GM12878 (cell line): ENCODE measurements at regions not wholly inside any gene's neighbourhood (a gene's known extent, or its start where the extent isn't known, plus 50 kb on each side); places are given as distances from the start of the nearest gene placed in this dataset.

Experiments used
- ATAC-seq: fragments of 200-7000 bp; cut with Tn5 transposase; 3 replicates; pipeline ENCODE4 v1.9.1; 2020; ENCODE audit warnings: mild to moderate bottlenecking, moderate library complexity
- BruUV-seq: library from RNA; stranded (reverse); fragments of 400-500 nt; replicated peaks from 2 replicates; lab custom pipeline; 2021; lab: Mats Ljungman, UMichigan
- CTCF ChIA-PET: fragments of 300-600 bp; sonication (Branson Sonifier 250); formaldehyde crosslinking; extraction: SDS; loops from one replicate; lab custom pipeline; 2021; ENCODE audit warnings: inconsistent platforms; lab: Yijun Ruan, JAX
- POLR2A ChIA-PET: fragments of 350-600 bp; formaldehyde crosslinking; extraction: SDS; loops from one replicate; lab custom pipeline; 2021; ENCODE audit warnings: inconsistent platforms; lab: Charles Lee
- RAD21 ChIA-PET: fragments of 300-600 bp; sonication (Branson Sonifier 250); formaldehyde crosslinking; loops from one replicate; lab custom pipeline; 2023; ENCODE audit warnings: antibody characterized with exemption; ENCODE audit not compliant: unreplicated experiment; lab: Charles Lee
- SMC1A ChIA-PET: fragments of 300-600 bp; sonication (Branson Sonifier 250); formaldehyde crosslinking; loops from one replicate; lab custom pipeline; 2023; ENCODE audit not compliant: unreplicated experiment, uncharacterized antibody; lab: Charles Lee
- DNase-seq: peaks from one replicate; pipeline ENCODE4 v3.0.0-alpha.2; 2011; ENCODE audit warnings: low read depth, low spot score
- FAIRE-seq: peaks from 3 replicates; lab custom pipeline; 2011; peaks lifted over from hg19 to GRCh38; lab: Jason Lieb, UNC
- H2AFZ ChIP-seq: 2 replicates; pipeline ENCODE4 v1.6.0; 2011; ENCODE audit warnings: low read depth, low read length, control low read depth; ENCODE audit not compliant: control insufficient read depth
- H3K27ac ChIP-seq: 2 replicates; pipeline ENCODE4 v1.5.1; 2011; ENCODE audit warnings: control low read depth; ENCODE audit not compliant: control insufficient read depth, insufficient read depth
- H3K27me3 ChIP-seq, 2 experiments: replicated peaks in 1 of 2; 2 replicates each; pipeline versions ENCODE4 v1.6.0 to v1.6.1; 2011; ENCODE audit warnings: low read length in 1 of 2; ENCODE audit not compliant: control insufficient read depth in 2 of 2, insufficient read depth in 2 of 2
- H3K36me3 ChIP-seq, 2 experiments: 2 replicates each; pipeline ENCODE4 v1.5.1; 2011; ENCODE audit warnings: low read length in 1 of 2; ENCODE audit not compliant: control insufficient read depth in 2 of 2, insufficient read depth in 2 of 2
- H3K4me1 ChIP-seq: 2 replicates; pipeline ENCODE4 v1.6.1; 2011; ENCODE audit warnings: mild to moderate bottlenecking, low read length, moderate library complexity, mixed read lengths; ENCODE audit not compliant: control insufficient read depth, insufficient read depth
- H3K4me2 ChIP-seq: 2 replicates; pipeline ENCODE4 v1.6.0; 2011; ENCODE audit warnings: control low read depth; ENCODE audit not compliant: control insufficient read depth, insufficient read depth
- H3K4me3 ChIP-seq: fragments of 200-600 bp; sonication (generic); 2 replicates; pipeline ENCODE4 v1.5.1; 2016
- H3K79me2 ChIP-seq: 2 replicates; pipeline ENCODE4 v1.6.0; 2011; ENCODE audit warnings: low read length; ENCODE audit not compliant: control insufficient read depth, insufficient read depth
- H3K9ac ChIP-seq: 2 replicates; pipeline ENCODE4 v1.8.0; 2011; ENCODE audit warnings: low read length, control low read depth, mixed read lengths; ENCODE audit not compliant: control insufficient read depth, insufficient read depth
- H3K9me3 ChIP-seq: replicated peaks from 3 replicates; pipeline ENCODE4 v1.5.1; 2011; ENCODE audit warnings: mild to moderate bottlenecking, low read length; ENCODE audit not compliant: control insufficient read depth, insufficient read depth
- H4K20me1 ChIP-seq: 2 replicates; pipeline ENCODE4 v1.6.0; 2011; ENCODE audit not compliant: control insufficient read depth, insufficient read depth
- CREM ChIP-seq: IDR thresholded peaks from 2 replicates; pipeline ENCODE4 v1.6.1; 2014; ENCODE audit warnings: antibody characterized with exemption, low read depth
- CUX1 ChIP-seq: IDR thresholded peaks from 2 replicates; pipeline ENCODE4 v1.6.1; 2012; ENCODE audit warnings: improper control_type of control experiment, low read depth, low read length; ENCODE audit not compliant: insufficient replicate concordance
- EZH2 ChIP-seq: IDR thresholded peaks from 2 replicates; pipeline ENCODE4 v1.6.1; 2012; ENCODE audit warnings: low read depth, mild to moderate bottlenecking, control low read depth, inconsistent platforms, low read length, borderline replicate concordance; ENCODE audit not compliant: control insufficient read depth
- HCFC1 ChIP-seq: fragments of 150-350 bp; IDR thresholded peaks from 2 replicates; pipeline ENCODE4 v1.6.1; 2014; ENCODE audit warnings: low read length
- PAX8 ChIP-seq: fragments of 450-650 bp; IDR thresholded peaks from 2 replicates; pipeline ENCODE4 v1.6.1; 2017; ENCODE audit warnings: mild to moderate bottlenecking, moderate library complexity
- SRF ChIP-seq, 2 experiments: IDR thresholded peaks; 2 replicates each; pipeline ENCODE4 v1.6.1; 2011; ENCODE audit warnings: low read depth in 2 of 2, low read length in 2 of 2, mild to moderate bottlenecking in 1 of 2, moderate library complexity in 1 of 2
- SUZ12 ChIP-seq: fragments of 200-600 bp; sonication (generic); IDR thresholded peaks from one replicate; pipeline ENCODE4 v1.6.1; 2018; ENCODE audit warnings: antibody characterized with exemption, mild to moderate bottlenecking; ENCODE audit not compliant: unreplicated experiment
- TAF1 ChIP-seq: IDR thresholded peaks from 2 replicates; pipeline ENCODE4 v1.6.1; 2011; ENCODE audit warnings: mild to moderate bottlenecking, low read depth, low read length, borderline replicate concordance
- ZBED1 ChIP-seq: IDR thresholded peaks from 2 replicates; pipeline ENCODE4 v1.6.1; 2016; ENCODE audit warnings: borderline replicate concordance
- ZNF24 ChIP-seq: fragments of 450-650 bp; IDR thresholded peaks from 2 replicates; pipeline ENCODE4 v1.6.1; 2017; ENCODE audit warnings: antibody characterized with exemption, mild to moderate bottlenecking
- WGBS: methylation state at CpG from one replicate; pipeline ENCODE4 v1.1.6; 2016; ENCODE audit warnings: low lambda C conversion rate; ENCODE audit not compliant: insufficient replicate concordance, insufficient coverage; ENCODE audit errors: missing lambda C conversion rate; 5-methylcytosine and 5-hydroxymethylcytosine counted together
- in situ Hi-C: fragments of 300-500 bp; cut with MboI; formaldehyde crosslinking; loops from 9 replicates; pipeline ENCODE4 v1.14.3; 2018; ENCODE audit warnings: mixed read lengths
- intact Hi-C: fragments of 100-400 bp; cut with micrococcal nuclease; formaldehyde crosslinking; loops from one replicate; pipeline ENCODE4 v1.14.2; 2022; ENCODE audit not compliant: unreplicated experiment

- Histone ChIP-seq H4K20me1 (no peaks in the 10 kb centered on the region), H3K9me3 (no peaks in the 10 kb centered on the region), H3K79me2 (no peaks in the 10 kb centered on the region), H3K27me3 (no peaks in the 10 kb centered on the region), H3K36me3 (no peaks in the 10 kb centered on the region), H2AFZ (no peak overlapping the region), H3K4me1 (no peaks in the 10 kb centered on the region), H3K4me2 (no peak overlapping the region), H3K9ac (no peak overlapping the region), H3K27ac (no peak overlapping the region), H3K4me3 (no peak overlapping the region)
- ChIA-PET CTCF (no interaction called here), SMC1A (no interaction called here), RAD21 (no interaction called here), POLR2A (no interaction called here)
- intact Hi-C loops (no loop called here), in situ Hi-C loops (no loop called here)
- DNase-seq: no peak
- no peak for ATAC-seq
- TF ChIP-seq CREM (no peak), SUZ12 (no peak), EZH2 (no peak), TAF1 (no peak), CUX1 (no peak), SRF (IDR thresholded peaks at IDR 0.05; ENCODE audit: low read depth in 2 of 2, low read length in 2 of 2) (no peak), HCFC1 (no peak), ZNF24 (no peak), PAX8 (no peak), ZBED1 (no peak)
- WGBS: 28% methylated on average over 2 of the region's 2 CpGs
- FAIRE-seq: no peak
- BruUV-seq: no TSS peak
These were observed 1827.0 kb downstream of the MRPL39 start for GRCh38 chr21:23780326-23780725.
